Left lobe of liver (tissue), 2 donors: ENCODE measurements at regions not wholly inside any gene's neighbourhood (a gene's known extent, or its start where the extent isn't known, plus 50 kb on each side); places are given as distances from the start of the nearest gene placed in this dataset.
"Not testable (repeated sequence)": the region's sequence is repeated elsewhere in the genome, so short reads cannot be mapped to it uniquely, and the experiment has no call there.

Experiments
- ATAC-seq: fragments of 200-7000 bp; cut with Tn5 transposase; one replicate; pipeline ENCODE4 v1.9.1; 2020; ENCODE audit warnings: mild to moderate bottlenecking, moderate library complexity
- DNase-seq: peaks from one replicate; pipeline ENCODE4 v3.0.0-alpha.2; 2020; ENCODE audit warnings: low spot score
- donor health status: DM: no; HTN: no; CAD: no; lungs with moderate emphysema.
- donor health status: DM: no; HTN: yes; CAD: no.

GRCh38 chr6:16912756-16913155 is 151.5 kb upstream of the ATXN1 start:
- ATAC-seq, result no peak
- DNase-seq, result no peak

GRCh38 chr6:16911088-16911487 is 149.8 kb upstream of the ATXN1 start:
- ATAC-seq (peak; percentile 82), DNase-seq (no peak)

GRCh38 chr6:16909658-16910360 is 148.5 kb upstream of the ATXN1 start:
- DNase-seq, result no peak
- peak; percentile 75 for ATAC-seq

GRCh38 chr6:16907991-16908390 is 146.7 kb upstream of the ATXN1 start:
- ATAC-seq (no peak), DNase-seq (no peak)

- ATAC-seq, result no peak
- no peak for DNase-seq
Observed at GRCh38 chr6:16904957-16905356, 143.7 kb upstream of the ATXN1 start.

- peak; percentile 26 for ATAC-seq
Observed at GRCh38 chr6:16903470-16903869, 142.2 kb upstream of the ATXN1 start.

GRCh38 chr6:16902502-16902901 is 141.2 kb upstream of the ATXN1 start:
- no peak for DNase-seq
- ATAC-seq, result no peak

More at GRCh38 chr6:16903470-16903869, 142.2 kb upstream of the ATXN1 start:
- DNase-seq, result no peak

GRCh38 chr6:16901782-16902181 is 140.5 kb upstream of the ATXN1 start:
- peak; percentile 95 for ATAC-seq
- DNase-seq, result peak; percentile 72

- ATAC-seq, result no peak
- DNase-seq, result no peak
Observed at GRCh38 chr6:16901306-16901705, 140.0 kb upstream of the ATXN1 start.

- no peak for DNase-seq
Observed at GRCh38 chr6:16898640-16899396, 137.6 kb upstream of the ATXN1 start.

GRCh38 chr6:16897669-16898068 is 136.4 kb upstream of the ATXN1 start:
- ATAC-seq (no peak), DNase-seq (no peak)

More at GRCh38 chr6:16898640-16899396, 137.6 kb upstream of the ATXN1 start:
- ATAC-seq, result no peak

- DNase-seq (no peak), ATAC-seq (no peak)
Observed at GRCh38 chr6:16894301-16894700, 133.0 kb upstream of the ATXN1 start.

GRCh38 chr6:16891110-16891509 is 129.8 kb upstream of the ATXN1 start:
- not testable (repeated sequence) for DNase-seq, ATAC-seq

GRCh38 chr6:16885411-16886160 is 124.3 kb upstream of the ATXN1 start:
- no peak for DNase-seq
- ATAC-seq, result no peak

GRCh38 chr6:16884526-16884925 is 123.3 kb upstream of the ATXN1 start:
- no peak for ATAC-seq
- no peak for DNase-seq

GRCh38 chr6:16883414-16883813 is 122.2 kb upstream of the ATXN1 start:
- DNase-seq (no peak), ATAC-seq (no peak)

GRCh38 chr6:16882230-16882629 is 121.0 kb upstream of the ATXN1 start:
- ATAC-seq, result no peak
- DNase-seq, result no peak

- not testable (repeated sequence) for ATAC-seq
Observed at GRCh38 chr6:16876852-16877251, 115.6 kb upstream of the ATXN1 start.

GRCh38 chr6:16876201-16876600 is 114.9 kb upstream of the ATXN1 start:
- ATAC-seq, result no peak
- DNase-seq, result no peak

More at GRCh38 chr6:16876852-16877251, 115.6 kb upstream of the ATXN1 start:
- DNase-seq, result not testable (repeated sequence)

- ATAC-seq, result no peak
- no peak for DNase-seq
Observed at GRCh38 chr6:16873698-16874097, 112.4 kb upstream of the ATXN1 start.

GRCh38 chr6:16872543-16873235 is 111.4 kb upstream of the ATXN1 start:
- ATAC-seq (no peak), DNase-seq (no peak)
